HEK293 (cell line): ENCODE measurements at regions not wholly inside any gene's neighbourhood (a gene's known extent, or its start where the extent isn't known, plus 50 kb on each side); places are given as distances from the start of the nearest gene placed in this dataset.

Experiments used
- GLI4 ChIP-seq: fragments of 450-650 bp; formaldehyde crosslinking; IDR thresholded peaks from 2 replicates; pipeline ENCODE4 v1.5.1; 2016; ENCODE audit warnings: missing biosample characterization, missing genetic modification characterization
- KLF8 ChIP-seq: fragments of 450-650 bp; formaldehyde crosslinking; IDR thresholded peaks from 2 replicates; pipeline ENCODE4 v1.5.1; 2016; ENCODE audit warnings: missing biosample characterization, missing genetic modification characterization
- TRIM28 ChIP-seq: IDR thresholded peaks from 2 replicates; pipeline ENCODE4 v1.6.1; 2011; ENCODE audit warnings: low read length, control low read depth, borderline replicate concordance
- YY1 ChIP-seq: fragments of 450-650 bp; formaldehyde crosslinking; IDR thresholded peaks from 2 replicates; pipeline ENCODE4 v1.5.1; 2018; ENCODE audit warnings: missing biosample characterization, missing genetic modification characterization
- ZNF311 ChIP-seq: fragments of 450-650 bp; formaldehyde crosslinking; IDR thresholded peaks from 2 replicates; pipeline ENCODE4 v1.5.1; 2017; ENCODE audit warnings: missing biosample characterization, missing genetic modification characterization, borderline replicate concordance
- ZNF48 ChIP-seq: fragments of 450-650 bp; formaldehyde crosslinking; IDR thresholded peaks from 2 replicates; pipeline ENCODE4 v1.5.1; 2016; ENCODE audit warnings: missing biosample characterization, missing genetic modification characterization
- ZNF561 ChIP-seq: fragments of 450-650 bp; IDR thresholded peaks from 2 replicates; pipeline ENCODE4 v1.5.1; 2018; ENCODE audit warnings: missing biosample characterization, missing genetic modification characterization, borderline replicate concordance
- ZNF670 ChIP-seq: fragments of 450-650 bp; formaldehyde crosslinking; IDR thresholded peaks from 2 replicates; pipeline ENCODE4 v1.5.1; 2016; ENCODE audit warnings: missing biosample characterization, missing genetic modification characterization, low read depth
- TF ChIP-seq, protein P1 (sequence below): fragments of 450-650 bp; formaldehyde crosslinking; IDR thresholded peaks from 2 replicates; pipeline ENCODE4 v1.5.1; 2016; ENCODE audit warnings: missing biosample characterization, missing genetic modification characterization
- TF ChIP-seq, protein P2 (sequence below): fragments of 450-650 bp; formaldehyde crosslinking; conservative IDR thresholded peaks from 2 replicates; pipeline ENCODE4 v1.5.1; 2016; ENCODE audit warnings: low read depth, missing biosample characterization, missing genetic modification characterization
- TF ChIP-seq, protein P3 (sequence below): fragments of 450-650 bp; IDR thresholded peaks from 2 replicates; pipeline ENCODE4 v1.5.1; 2018; ENCODE audit warnings: missing biosample characterization, mild to moderate bottlenecking, missing genetic modification characterization
- TF ChIP-seq, protein P4 (sequence below): fragments of 450-650 bp; formaldehyde crosslinking; IDR thresholded peaks from 2 replicates; pipeline ENCODE4 v1.5.1; 2016; ENCODE audit warnings: missing biosample characterization, missing genetic modification characterization

DNA sequence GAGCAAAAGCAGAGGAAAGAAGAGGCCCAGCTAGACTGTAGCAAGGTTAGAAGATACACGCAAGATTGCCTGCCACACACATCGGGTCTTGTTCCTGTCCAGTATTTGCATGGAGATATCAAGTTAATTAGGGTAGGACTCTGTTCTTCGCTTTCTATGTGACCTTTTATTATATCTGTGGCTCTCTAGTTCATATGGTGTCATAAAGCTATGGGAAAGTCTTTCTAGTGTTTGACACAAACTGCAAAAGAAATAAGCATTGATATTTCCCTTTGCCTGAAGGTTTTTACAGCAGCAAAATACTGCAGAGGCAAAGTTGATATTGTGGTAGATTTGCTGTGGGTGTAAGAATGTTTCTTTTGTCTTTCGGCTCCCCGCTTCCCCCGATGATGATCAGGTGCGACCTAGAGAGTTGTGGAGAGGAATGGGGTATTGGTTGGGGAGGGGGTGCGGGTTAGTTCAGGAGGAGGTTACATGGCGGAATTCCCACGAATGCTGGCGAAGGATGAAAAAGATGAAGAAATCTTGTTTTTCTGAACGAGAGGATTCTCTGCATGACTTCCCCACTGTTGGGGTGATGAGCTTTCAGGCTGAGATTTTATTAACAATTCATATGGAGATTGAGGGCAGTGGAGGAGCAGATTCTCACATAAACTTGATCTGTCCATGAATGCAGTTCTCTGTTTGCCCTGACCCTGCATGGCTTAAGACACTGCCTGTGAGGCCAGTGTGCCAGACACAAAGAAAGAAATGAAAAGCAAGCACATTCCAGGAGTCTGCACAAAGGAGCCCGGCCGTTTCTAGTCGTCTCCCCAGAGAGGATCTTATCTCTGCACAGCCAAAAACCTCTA lies 550.2 kb downstream of the USP25 start:
- TF ChIP-seq, protein P1, sequence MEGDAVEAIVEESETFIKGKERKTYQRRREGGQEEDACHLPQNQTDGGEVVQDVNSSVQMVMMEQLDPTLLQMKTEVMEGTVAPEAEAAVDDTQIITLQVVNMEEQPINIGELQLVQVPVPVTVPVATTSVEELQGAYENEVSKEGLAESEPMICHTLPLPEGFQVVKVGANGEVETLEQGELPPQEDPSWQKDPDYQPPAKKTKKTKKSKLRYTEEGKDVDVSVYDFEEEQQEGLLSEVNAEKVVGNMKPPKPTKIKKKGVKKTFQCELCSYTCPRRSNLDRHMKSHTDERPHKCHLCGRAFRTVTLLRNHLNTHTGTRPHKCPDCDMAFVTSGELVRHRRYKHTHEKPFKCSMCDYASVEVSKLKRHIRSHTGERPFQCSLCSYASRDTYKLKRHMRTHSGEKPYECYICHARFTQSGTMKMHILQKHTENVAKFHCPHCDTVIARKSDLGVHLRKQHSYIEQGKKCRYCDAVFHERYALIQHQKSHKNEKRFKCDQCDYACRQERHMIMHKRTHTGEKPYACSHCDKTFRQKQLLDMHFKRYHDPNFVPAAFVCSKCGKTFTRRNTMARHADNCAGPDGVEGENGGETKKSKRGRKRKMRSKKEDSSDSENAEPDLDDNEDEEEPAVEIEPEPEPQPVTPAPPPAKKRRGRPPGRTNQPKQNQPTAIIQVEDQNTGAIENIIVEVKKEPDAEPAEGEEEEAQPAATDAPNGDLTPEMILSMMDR (tag by site-specific recombination) = no peak
- TF ChIP-seq GLI4 (tag by site-specific recombination) (no peak), ZNF311 (no peak), ZNF48 (tag by site-specific recombination) (no peak), ZNF561 (tag by site-specific recombination) (no peak), TRIM28 (no peak), ZNF670 (tag by site-specific recombination) (no peak), KLF8 (tag by site-specific recombination) (no peak), YY1 (tag by site-specific recombination) (no peak)
- TF ChIP-seq, protein P2, sequence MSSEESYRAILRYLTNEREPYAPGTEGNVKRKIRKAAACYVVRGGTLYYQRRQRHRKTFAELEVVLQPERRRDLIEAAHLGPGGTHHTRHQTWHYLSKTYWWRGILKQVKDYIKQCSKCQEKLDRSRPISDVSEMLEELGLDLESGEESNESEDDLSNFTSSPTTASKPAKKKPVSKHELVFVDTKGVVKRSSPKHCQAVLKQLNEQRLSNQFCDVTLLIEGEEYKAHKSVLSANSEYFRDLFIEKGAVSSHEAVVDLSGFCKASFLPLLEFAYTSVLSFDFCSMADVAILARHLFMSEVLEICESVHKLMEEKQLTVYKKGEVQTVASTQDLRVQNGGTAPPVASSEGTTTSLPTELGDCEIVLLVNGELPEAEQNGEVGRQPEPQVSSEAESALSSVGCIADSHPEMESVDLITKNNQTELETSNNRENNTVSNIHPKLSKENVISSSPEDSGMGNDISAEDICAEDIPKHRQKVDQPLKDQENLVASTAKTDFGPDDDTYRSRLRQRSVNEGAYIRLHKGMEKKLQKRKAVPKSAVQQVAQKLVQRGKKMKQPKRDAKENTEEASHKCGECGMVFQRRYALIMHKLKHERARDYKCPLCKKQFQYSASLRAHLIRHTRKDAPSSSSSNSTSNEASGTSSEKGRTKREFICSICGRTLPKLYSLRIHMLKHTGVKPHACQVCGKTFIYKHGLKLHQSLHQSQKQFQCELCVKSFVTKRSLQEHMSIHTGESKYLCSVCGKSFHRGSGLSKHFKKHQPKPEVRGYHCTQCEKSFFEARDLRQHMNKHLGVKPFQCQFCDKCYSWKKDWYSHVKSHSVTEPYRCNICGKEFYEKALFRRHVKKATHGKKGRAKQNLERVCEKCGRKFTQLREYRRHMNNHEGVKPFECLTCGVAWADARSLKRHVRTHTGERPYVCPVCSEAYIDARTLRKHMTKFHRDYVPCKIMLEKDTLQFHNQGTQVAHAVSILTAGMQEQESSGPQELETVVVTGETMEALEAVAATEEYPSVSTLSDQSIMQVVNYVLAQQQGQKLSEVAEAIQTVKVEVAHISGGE (tag by site-specific recombination) = no peak
- TF ChIP-seq, protein P3, sequence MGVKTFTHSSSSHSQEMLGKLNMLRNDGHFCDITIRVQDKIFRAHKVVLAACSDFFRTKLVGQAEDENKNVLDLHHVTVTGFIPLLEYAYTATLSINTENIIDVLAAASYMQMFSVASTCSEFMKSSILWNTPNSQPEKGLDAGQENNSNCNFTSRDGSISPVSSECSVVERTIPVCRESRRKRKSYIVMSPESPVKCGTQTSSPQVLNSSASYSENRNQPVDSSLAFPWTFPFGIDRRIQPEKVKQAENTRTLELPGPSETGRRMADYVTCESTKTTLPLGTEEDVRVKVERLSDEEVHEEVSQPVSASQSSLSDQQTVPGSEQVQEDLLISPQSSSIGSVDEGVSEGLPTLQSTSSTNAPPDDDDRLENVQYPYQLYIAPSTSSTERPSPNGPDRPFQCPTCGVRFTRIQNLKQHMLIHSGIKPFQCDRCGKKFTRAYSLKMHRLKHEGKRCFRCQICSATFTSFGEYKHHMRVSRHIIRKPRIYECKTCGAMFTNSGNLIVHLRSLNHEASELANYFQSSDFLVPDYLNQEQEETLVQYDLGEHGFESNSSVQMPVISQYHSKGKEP (tag by site-specific recombination) = no peak
- TF ChIP-seq, protein P4, sequence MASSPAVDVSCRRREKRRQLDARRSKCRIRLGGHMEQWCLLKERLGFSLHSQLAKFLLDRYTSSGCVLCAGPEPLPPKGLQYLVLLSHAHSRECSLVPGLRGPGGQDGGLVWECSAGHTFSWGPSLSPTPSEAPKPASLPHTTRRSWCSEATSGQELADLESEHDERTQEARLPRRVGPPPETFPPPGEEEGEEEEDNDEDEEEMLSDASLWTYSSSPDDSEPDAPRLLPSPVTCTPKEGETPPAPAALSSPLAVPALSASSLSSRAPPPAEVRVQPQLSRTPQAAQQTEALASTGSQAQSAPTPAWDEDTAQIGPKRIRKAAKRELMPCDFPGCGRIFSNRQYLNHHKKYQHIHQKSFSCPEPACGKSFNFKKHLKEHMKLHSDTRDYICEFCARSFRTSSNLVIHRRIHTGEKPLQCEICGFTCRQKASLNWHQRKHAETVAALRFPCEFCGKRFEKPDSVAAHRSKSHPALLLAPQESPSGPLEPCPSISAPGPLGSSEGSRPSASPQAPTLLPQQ (tag by site-specific recombination) = no peak
